ENCODE measurements at regions not wholly inside any gene's neighbourhood (a gene's known extent, or its start where the extent isn't known, plus 50 kb on each side); places are given as distances from the start of the nearest gene placed in this dataset.

GRCh38 chr15:39406485-39406884, 174.4 kb upstream of the THBS1 start:
- WGBS, 3 donors: 94% methylated on average over 6 of the region's 6 CpGs
- Histone ChIP-seq H3K9me3 (no peaks in the 10 kb centered on the region), H3K4me1 (no peaks in the 10 kb centered on the region), H3K36me3 (ENCODE audit: insufficient read depth in 1 of 2, low read depth in 1 of 2) (no peaks in the 10 kb centered on the region), H3K4me3 (no peak overlapping the region), H3K27ac (no peak overlapping the region), H3K27me3 (ENCODE audit: insufficient read depth in 3 of 3, low read length in 2 of 3) (no peaks in the 10 kb centered on the region)
- DNase-seq: no peak
- ATAC-seq: no peak
- intact Hi-C loops (cut with DNase I): no loop called here
- TF ChIP-seq CTCF (IDR thresholded peaks at IDR 0.05): no peak

GRCh38 chr15:39407116-39407515, 173.8 kb upstream of the THBS1 start:
- ATAC-seq: no peak
- no peaks in the 10 kb centered on the region for H3K4me1 ChIP-seq
- H3K27me3 ChIP-seq (ENCODE audit: insufficient read depth in 3 of 3, low read length in 2 of 3): no peaks in the 10 kb centered on the region
- TF ChIP-seq CTCF (IDR thresholded peaks at IDR 0.05): no peak
- intact Hi-C loops (cut with DNase I): no loop called here
- H3K27ac ChIP-seq: no peak overlapping the region
- DNase-seq: no peak
- H3K4me3 ChIP-seq: no peak overlapping the region
- no peaks in the 10 kb centered on the region for H3K36me3 ChIP-seq (ENCODE audit: insufficient read depth in 1 of 2, low read depth in 1 of 2)
- 95 to 98% (median 96%) methylated on average over 2 of the region's 2 CpGs for WGBS, 3 donors
- no peaks in the 10 kb centered on the region for H3K9me3 ChIP-seq

GRCh38 chr15:39409876-39410530, 170.9 kb upstream of the THBS1 start:
- no peak for ATAC-seq
- Histone ChIP-seq H3K27me3 (ENCODE audit: insufficient read depth in 3 of 3, low read length in 2 of 3) (no peaks in the 10 kb centered on the region), H3K36me3 (ENCODE audit: insufficient read depth in 1 of 2, low read depth in 1 of 2) (no peaks in the 10 kb centered on the region), H3K4me1 (no peaks in the 10 kb centered on the region), H3K9me3 (no peaks in the 10 kb centered on the region), H3K4me3 (no peak overlapping the region), H3K27ac (no peak overlapping the region)
- intact Hi-C loops (cut with DNase I): loop anchor here in 1 of 2 donors (10.0 kb wide), 1 partner anchor 65 kb away; no protein-coding TSS in a partner anchor
- no peak for TF ChIP-seq CTCF (IDR thresholded peaks at IDR 0.05)
- WGBS, 3 donors: 96 to 98% (median 97%) methylated on average over 2 of the region's 2 CpGs
- DNase-seq: no peak

GRCh38 chr15:39411102-39411989, 169.5 kb upstream of the THBS1 start:
- no peak for DNase-seq
- no peaks in the 10 kb centered on the region for H3K4me1 ChIP-seq
- no peak overlapping the region for H3K27ac ChIP-seq
- 76 to 81% (median 78%) methylated on average over 4 of the region's 4 CpGs for WGBS, 3 donors
- intact Hi-C loops (cut with DNase I): loop anchor here in 1 of 2 donors (10.0 kb wide), 1 partner anchor 63 kb away; no protein-coding TSS in a partner anchor
- H3K4me3 ChIP-seq: no peak overlapping the region
- ATAC-seq: no peak
- no peak for TF ChIP-seq CTCF (IDR thresholded peaks at IDR 0.05)
- H3K9me3 ChIP-seq: no peaks in the 10 kb centered on the region
- no peaks in the 10 kb centered on the region for H3K36me3 ChIP-seq (ENCODE audit: insufficient read depth in 1 of 2, low read depth in 1 of 2)
- H3K27me3 ChIP-seq (ENCODE audit: insufficient read depth in 3 of 3, low read length in 2 of 3): no peaks in the 10 kb centered on the region
